H7 (cell line): ENCODE measurements at regions not wholly inside any gene's neighbourhood (a gene's known extent, or its start where the extent isn't known, plus 50 kb on each side); places are given as distances from the start of the nearest gene placed in this dataset.

Experiments used
- DNase-seq: peaks from one replicate; pipeline ENCODE4 v3.0.0; 2012
- H3K27me3 ChIP-seq: 2 replicates; pipeline ENCODE4 v1.6.0; 2011; ENCODE audit warnings: mild to moderate bottlenecking, low read length; ENCODE audit not compliant: control insufficient read depth, insufficient read depth
- H3K36me3 ChIP-seq: replicated peaks from 2 replicates; pipeline ENCODE4 v1.5.1; 2011; ENCODE audit warnings: low read length; ENCODE audit not compliant: control insufficient read depth, insufficient read depth
- H3K4me3 ChIP-seq: 2 replicates; pipeline ENCODE4 v1.5.1; 2011; ENCODE audit warnings: low read depth, mild to moderate bottlenecking, control low read depth, low read length, moderate library complexity; ENCODE audit not compliant: insufficient read depth

DNA sequence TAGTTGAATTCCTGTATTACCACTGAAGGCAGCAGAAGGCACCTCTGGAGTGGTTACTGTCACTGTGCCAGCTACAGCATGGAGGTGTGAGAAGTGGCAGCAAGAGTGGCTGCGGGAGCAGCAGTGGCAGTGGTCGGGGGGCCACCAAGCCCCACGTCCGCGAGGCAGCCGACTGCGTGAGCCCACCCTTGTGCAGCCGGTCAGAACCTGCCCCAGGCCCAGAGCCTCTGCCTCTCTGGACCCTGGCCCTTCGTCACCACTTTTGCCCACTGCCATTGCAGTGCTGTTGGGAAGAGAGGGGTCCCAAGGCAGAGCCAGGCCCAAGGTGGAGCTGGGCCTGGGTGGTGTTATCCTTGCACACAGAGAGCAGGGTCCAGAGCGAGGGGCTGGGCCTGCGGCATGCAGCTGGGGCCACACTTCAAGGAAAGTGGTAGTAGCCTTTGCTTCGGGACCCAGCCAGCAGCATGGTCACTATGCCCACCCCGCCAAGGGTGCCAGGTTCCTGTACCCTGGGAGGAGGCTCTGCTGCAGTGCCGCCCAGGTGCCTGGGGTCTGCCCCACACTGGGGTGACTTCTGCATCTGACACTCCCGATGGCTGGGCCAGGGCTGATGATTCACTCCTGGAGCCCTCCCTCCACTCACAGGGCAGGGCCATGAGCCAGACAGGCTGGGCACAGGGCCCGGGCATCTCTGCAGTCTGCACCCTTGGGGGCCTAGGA, 450.1 kb upstream of the LRATD1 start:
- no peaks in the 10 kb centered on the region for H3K27me3 ChIP-seq
- no peaks in the 10 kb centered on the region for H3K36me3 ChIP-seq
- no peak overlapping the region for H3K4me3 ChIP-seq
- no peak for DNase-seq

- Histone ChIP-seq H3K27me3 (no peaks in the 10 kb centered on the region), H3K36me3 (no peaks in the 10 kb centered on the region), H3K4me3 (no peak overlapping the region)
- no peak for DNase-seq
Observed at GRCh38 chr2:14185906-14186305, 446.6 kb upstream of the LRATD1 start.

- no peak for DNase-seq
- Histone ChIP-seq H3K27me3 (no peaks in the 10 kb centered on the region), H3K4me3 (no peak overlapping the region), H3K36me3 (no peaks in the 10 kb centered on the region)
Observed at GRCh38 chr2:14188446-14188845, 444.1 kb upstream of the LRATD1 start.

GRCh38 chr2:14189929-14190328, 442.6 kb upstream of the LRATD1 start:
- no peaks in the 10 kb centered on the region for H3K36me3 ChIP-seq
- DNase-seq, result no peak
- H3K4me3 ChIP-seq, result no peak overlapping the region
- H3K27me3 ChIP-seq, result no peaks in the 10 kb centered on the region

DNA sequence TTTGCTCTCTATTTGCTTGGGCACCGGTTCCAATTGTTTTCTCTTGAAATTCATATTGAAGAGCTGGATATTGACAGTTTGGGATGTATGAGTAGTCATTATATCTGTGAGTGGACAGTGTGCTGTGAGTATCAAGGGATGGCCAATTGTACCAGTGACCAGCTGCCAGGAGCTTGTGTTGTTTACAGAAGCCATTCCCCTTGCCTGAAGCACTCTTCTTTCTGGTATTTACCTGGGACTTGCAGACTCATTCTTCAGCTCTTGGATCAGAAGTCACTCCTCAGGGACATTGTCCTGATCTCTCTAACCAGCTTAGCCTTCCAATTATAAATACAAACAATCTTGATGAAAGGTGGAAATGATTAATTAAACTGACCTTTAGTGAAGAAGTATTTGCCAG, 438.3 kb upstream of the LRATD1 start:
- no peaks in the 10 kb centered on the region for H3K36me3 ChIP-seq

GRCh38 chr2:14197293-14197692, 435.2 kb upstream of the LRATD1 start:
- no peak for DNase-seq
- Histone ChIP-seq H3K27me3 (no peaks in the 10 kb centered on the region; the same call in 1 of the 2 replicates), H3K36me3 (no peaks in the 10 kb centered on the region), H3K4me3 (no peak overlapping the region)

More for the DNA sequence above, 438.3 kb upstream of the LRATD1 start:
- H3K4me3 ChIP-seq, result no peak overlapping the region
- no peaks in the 10 kb centered on the region; the same call in 1 of the 2 replicates for H3K27me3 ChIP-seq
- DNase-seq, result no peak

- H3K27me3 ChIP-seq, result no peaks in the 10 kb centered on the region; the same call in 1 of the 2 replicates
- DNase-seq, result no peak
- no peak overlapping the region for H3K4me3 ChIP-seq
- H3K36me3 ChIP-seq, result no peaks in the 10 kb centered on the region
Observed at GRCh38 chr2:14199040-14199439, 433.5 kb upstream of the LRATD1 start.

DNA sequence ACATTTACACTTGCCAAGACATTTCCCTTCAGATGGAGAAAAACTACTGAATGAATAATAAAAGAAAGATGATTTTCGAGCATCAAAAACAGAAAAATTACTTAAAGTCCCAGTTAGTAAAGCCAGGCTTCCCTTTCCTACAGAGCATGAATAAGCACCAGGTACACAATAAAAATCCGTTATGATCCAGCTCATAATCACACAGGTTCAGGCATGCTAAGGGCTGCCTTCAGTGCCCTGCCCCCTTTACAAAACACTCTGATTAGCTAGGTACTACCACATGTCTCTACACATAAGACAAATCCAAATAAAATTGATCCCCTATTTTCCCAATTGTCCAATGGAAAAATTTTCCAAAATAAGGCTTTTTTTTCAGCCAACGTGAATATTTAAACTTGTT, 413.2 kb upstream of the LRATD1 start:
- no peak overlapping the region for H3K4me3 ChIP-seq
- DNase-seq, result no peak
- H3K36me3 ChIP-seq, result no peaks in the 10 kb centered on the region
- no peaks in the 10 kb centered on the region for H3K27me3 ChIP-seq

GRCh38 chr2:14220101-14220500, 412.4 kb upstream of the LRATD1 start:
- H3K4me3 ChIP-seq, result no peak overlapping the region
- no peaks in the 10 kb centered on the region for H3K36me3 ChIP-seq
- H3K27me3 ChIP-seq, result no peaks in the 10 kb centered on the region
- DNase-seq, result no peak

- Histone ChIP-seq H3K27me3 (no peaks in the 10 kb centered on the region), H3K36me3 (no peaks in the 10 kb centered on the region), H3K4me3 (no peak overlapping the region)
- DNase-seq, result no peak
Observed at GRCh38 chr2:14221466-14221865, 411.1 kb upstream of the LRATD1 start.

- Histone ChIP-seq H3K27me3 (no peaks in the 10 kb centered on the region), H3K36me3 (no peaks in the 10 kb centered on the region), H3K4me3 (no peak overlapping the region)
- DNase-seq, result no peak
Observed at GRCh38 chr2:14223576-14223975, 408.9 kb upstream of the LRATD1 start.

DNA sequence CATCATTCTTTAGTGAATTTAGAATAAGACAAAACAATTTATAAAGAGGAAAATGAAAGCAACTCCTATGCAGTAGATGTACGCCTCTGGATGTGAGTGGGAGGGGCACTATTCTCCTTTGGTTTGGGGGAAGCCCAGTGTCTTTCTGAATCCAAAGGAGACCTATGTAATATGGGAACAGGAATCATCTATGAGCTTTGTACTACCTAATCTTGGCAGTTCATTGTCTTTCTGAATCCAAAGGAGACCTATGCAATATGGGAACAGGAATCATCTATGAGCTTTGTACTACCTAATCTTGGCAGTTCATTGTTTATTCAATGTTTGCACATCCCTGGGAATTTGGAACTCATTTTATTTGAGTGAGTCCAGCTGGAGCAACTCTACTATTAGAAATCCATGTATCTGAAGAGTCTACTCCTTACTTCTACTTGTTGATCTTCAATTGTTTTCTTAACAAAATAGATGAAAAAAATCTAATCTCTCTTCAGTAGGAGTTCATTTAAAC, 401.1 kb upstream of the LRATD1 start:
- Histone ChIP-seq H3K4me3 (no peak overlapping the region), H3K27me3 (no peaks in the 10 kb centered on the region; the same call in none of the 2 replicates), H3K36me3 (no peaks in the 10 kb centered on the region)
- no peak for DNase-seq

DNA sequence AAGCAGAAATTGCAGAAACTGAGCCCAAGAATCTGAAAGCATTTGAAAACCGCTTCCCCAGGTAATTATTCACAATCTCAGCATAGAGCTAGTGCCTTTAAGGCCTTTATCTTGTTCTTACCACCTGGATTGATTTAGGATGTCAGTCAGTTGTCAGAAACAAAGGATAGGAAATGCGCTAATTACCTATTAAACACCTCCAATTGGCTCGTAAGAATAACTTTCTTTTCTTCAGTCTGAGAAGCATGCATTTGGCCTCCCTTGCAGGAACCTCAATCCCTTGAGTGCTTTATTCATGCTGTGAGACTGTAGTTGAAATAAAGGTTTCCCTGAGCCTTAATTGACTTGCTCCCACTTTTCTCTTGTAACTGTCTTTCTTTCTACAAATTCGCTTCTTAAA, 400.3 kb upstream of the LRATD1 start:
- Histone ChIP-seq H3K4me3 (no peak overlapping the region), H3K27me3 (no peaks in the 10 kb centered on the region; the same call in none of the 2 replicates)
- DNase-seq, result peak; percentile 3

DNA sequence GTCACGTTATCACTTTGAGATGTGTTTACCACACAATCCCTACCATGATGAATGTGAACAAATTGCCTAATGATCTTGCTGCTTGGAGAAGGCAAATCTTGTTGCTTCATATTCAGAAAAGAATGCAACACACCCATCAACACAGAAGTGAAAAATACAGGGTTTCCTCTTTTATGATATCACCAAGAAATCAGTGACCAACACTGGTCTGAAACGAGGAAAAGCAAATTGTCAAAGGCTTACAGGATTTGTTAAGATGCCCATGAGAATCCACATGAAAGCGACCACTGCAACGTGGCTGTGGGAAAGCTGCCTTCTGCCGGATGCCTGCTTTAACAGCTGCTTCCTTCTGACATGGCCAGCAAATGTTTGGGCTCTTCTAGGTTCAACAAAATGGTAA, 397.6 kb upstream of the LRATD1 start:
- no peaks in the 10 kb centered on the region; the same call in none of the 2 replicates for H3K27me3 ChIP-seq
- no peak for DNase-seq

More for the DNA sequence above, 400.3 kb upstream of the LRATD1 start:
- no peaks in the 10 kb centered on the region for H3K36me3 ChIP-seq

GRCh38 chr2:14235667-14236066, 396.9 kb upstream of the LRATD1 start:
- no peak overlapping the region for H3K4me3 ChIP-seq
- no peaks in the 10 kb centered on the region; the same call in none of the 2 replicates for H3K27me3 ChIP-seq
- no peak for DNase-seq
- no peaks in the 10 kb centered on the region for H3K36me3 ChIP-seq

More for the DNA sequence above, 397.6 kb upstream of the LRATD1 start:
- no peak overlapping the region for H3K4me3 ChIP-seq
- H3K36me3 ChIP-seq, result no peaks in the 10 kb centered on the region
